HL-60/S4 treated with retinoic acid at 250 ng/mL for 4 days and 3 days (cell line): ENCODE measurements at regions not wholly inside any gene's neighbourhood (a gene's known extent, or its start where the extent isn't known, plus 50 kb on each side); places are given as distances from the start of the nearest gene placed in this dataset.
"Not testable (repeated sequence)": the region's sequence is repeated elsewhere in the genome, so short reads cannot be mapped to it uniquely, and the experiment has no call there.

Experiments used
- in situ Hi-C: fragments of 300-500 bp; cut with MboI; formaldehyde crosslinking; loops from 2 replicates; pipeline ENCODE4 v1.7.0; 2022; ENCODE audit warnings: low sequenced_read_pairs

DNA sequence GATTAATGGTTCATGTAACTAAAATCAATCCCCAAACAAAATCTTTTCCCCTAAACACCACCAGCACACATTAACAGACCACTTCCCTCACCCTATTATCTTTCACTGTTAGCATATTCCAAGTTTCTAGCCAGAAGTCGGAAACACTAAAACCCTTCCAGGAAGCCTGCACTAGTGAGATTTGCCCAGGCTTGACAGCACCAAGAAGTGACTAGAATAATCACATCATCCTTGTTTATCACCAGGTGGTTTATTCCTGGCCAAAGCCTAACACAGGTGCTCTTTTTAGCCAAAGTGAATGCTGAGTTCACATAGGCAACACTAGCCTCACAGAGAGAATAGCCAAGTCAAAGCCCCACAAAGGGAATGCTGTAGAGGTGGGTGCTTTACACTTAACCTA is 221.2 kb upstream of the HNRNPA3 start:
- in situ Hi-C loops, result no loop called here

- in situ Hi-C loops, result no loop called here
Observed at GRCh38 chr2:176997074-176997791, 215.4 kb upstream of the HNRNPA3 start.

- in situ Hi-C loops, result no loop called here
Observed at GRCh38 chr2:176997792-176998169, 214.8 kb upstream of the HNRNPA3 start.

- in situ Hi-C loops, result no loop called here
Observed at GRCh38 chr2:176999301-176999700, 213.3 kb upstream of the HNRNPA3 start.

GRCh38 chr2:177000061-177000714 is 212.4 kb upstream of the HNRNPA3 start:
- in situ Hi-C loops, result no loop called here

DNA sequence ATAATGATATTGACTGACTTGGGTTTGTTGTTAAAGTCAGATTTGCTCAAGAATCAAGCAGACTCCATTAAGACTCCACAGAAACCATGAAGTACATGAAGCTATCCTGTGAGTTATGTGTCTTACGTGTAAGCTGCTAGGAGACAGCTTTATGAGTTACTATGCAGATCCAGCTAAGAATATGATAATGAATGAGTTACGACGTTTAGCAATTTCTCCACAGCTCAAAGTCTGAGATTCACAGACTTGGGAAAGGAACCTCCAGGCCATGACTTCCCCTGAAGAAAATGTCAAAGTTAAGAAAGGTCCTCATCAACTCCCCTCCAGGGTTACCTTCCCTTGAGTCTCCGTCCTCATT is 211.9 kb upstream of the HNRNPA3 start:
- in situ Hi-C loops, result no loop called here

GRCh38 chr2:177001334-177001733 is 211.3 kb upstream of the HNRNPA3 start:
- in situ Hi-C loops, result no loop called here

DNA sequence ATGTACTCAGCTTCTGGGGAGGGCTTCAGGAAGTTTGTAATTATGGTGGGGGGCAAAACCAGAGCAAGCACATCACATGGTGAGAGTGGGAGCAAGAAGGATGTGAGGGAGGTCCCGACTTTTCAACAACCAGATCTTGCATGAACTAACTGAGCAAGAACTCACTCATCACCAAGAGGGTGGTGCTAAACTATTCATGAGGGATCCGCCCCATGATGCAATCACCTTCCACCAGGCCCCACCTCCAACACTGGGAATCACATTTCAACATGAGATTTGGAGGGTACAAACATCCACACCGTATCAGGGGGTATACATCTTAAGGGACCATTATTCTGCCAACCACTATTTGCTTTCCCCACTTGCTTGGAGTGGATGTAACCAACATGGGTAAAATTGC is 209.6 kb upstream of the HNRNPA3 start:
- in situ Hi-C loops, result no loop called here

- in situ Hi-C loops, result not testable (repeated sequence)
Observed at GRCh38 chr2:177007726-177008125, 204.9 kb upstream of the HNRNPA3 start.

DNA sequence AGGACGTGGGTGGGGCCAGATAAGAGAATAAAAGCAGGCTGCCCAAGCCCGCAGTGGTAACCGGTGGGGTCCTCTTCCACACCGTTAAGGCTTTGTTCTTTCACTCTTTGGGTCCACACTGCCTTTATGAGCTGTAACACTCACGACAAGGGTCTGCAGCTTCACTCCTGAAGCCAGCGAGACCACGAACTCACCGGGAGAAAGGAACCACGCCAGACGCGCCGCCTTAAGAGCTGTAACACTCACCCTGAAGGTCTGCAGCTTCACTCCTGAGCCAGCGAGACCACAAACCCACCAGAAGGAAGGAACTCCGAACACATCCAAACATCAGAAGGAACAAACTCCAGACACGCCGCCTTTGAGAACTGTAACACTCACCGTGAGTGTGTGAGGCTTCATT is 203.9 kb upstream of the HNRNPA3 start:
- in situ Hi-C loops, result not testable (repeated sequence)

GRCh38 chr2:177010146-177010545 is 202.4 kb upstream of the HNRNPA3 start:
- in situ Hi-C loops, result no loop called here

DNA sequence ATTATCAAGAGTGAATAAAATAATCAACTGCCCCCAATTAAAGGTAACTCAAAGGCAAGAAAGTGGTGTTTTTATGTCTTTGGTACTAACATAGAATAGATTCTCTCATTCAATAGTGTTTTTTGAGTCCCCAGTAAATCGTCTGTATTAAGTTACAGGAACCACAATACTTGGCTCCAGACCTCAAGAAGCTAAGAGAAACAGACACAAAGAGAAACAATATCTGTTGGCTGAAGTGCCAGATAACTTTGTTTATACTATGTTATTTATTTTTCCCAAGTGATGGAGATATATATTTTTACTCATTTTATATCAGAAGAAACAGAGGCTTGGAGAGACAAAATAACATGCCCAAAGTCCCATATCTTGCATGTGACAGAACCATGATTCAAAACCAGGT is 201.7 kb upstream of the HNRNPA3 start:
- in situ Hi-C loops, result no loop called here

DNA sequence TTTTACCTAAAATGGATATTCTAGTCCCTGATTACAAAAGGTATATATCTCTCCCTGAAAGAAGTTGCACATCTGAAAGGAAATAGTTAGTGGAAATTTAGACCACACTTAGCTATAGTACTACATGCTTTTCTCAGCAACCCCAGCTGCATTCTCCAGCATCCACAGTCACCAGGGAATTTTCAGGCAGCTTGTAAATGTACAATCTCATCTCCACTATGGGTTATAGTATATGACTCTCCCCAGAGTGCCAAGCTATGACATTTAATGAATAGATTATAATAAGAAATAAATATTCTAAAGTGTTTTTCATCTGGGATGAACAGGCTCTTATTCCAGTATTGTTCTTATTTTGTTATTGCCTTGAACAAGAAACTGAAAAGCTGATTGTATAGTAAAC is 197.6 kb upstream of the HNRNPA3 start:
- in situ Hi-C loops, result no loop called here

DNA sequence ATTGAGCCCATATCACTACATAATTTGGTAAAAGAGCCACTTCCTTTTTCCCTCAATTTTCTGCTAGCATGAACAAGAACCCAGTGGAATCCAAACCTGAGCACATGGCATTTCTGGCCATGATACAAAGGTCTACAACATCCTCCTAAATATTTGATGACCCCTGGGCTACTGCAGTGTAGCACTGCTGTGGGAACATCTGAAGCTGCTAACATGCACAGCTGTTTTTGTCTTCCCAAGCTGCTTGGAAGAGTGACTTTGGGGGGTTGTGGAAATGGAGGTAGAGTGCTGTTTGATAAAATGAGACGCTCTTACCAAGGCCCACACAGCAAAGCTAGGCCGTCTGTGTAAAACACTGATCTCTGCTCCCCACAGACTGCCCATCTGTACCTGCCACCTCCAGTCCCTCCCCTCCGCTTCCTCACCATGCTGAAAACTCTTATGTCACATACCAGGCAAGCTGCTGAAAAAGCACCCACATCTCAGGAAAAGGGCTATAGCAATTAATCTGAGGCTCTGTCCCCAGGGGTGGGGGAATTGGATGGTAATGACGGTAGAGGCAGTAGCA is 197.2 kb upstream of the HNRNPA3 start:
- in situ Hi-C loops, result no loop called here

DNA sequence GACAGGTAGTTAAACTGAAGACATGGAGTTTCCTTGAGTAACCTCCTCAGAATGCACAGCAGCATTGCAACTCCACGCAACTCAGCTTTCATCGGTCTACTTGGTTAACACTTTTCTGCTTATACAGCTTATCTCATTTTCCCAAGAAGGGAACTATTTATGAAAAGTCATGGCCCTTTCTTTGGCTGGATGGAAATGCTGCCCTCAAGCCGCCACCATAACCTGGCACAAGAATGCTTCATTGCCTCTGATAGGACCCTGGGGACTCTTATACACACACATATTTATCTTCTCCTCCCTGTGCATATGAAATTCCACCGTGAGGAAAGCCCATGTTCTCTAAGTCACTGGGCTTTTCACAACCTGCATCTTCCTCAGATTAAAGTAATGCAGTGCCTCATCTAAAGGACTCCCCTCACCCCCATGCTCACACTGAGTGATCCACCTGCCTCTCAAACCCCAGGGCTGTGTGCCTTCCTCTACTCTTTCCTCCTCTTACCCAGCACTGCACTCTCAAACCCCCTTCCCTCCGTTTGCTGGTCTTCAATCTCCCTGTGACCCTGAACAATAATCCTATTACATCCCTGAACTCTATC is 192.0 kb upstream of the HNRNPA3 start:
- in situ Hi-C loops, result no loop called here

DNA sequence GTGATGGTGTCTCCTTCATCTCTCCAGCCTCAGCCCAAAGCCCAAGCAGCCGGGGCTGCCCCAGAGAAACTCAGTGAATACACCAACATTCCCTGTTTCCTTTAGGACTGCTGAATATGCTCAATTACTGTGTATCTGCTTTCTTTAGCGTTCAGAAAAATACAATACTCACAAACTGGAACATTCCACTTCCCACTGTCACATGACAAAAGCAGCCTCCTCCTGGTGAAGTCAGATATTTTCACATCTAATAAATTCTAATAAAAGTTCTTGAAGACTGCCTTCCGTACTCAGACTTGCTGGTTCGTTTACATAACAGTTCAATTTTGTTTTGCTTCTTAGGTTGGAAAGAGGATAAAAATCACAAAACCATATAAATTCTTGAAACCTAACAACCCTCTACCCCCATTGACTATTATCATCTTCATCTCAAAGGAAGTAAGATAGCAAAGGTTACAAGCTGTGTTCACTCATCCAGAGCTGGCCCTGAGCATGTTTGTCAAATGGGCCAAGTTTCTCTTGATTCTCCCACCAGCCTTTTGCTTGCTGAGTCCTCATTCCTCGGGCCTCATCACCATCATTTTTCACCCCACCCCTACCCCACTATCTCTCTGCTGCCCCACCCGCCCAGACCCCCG is 190.8 kb upstream of the HNRNPA3 start:
- in situ Hi-C loops, result no loop called here

DNA sequence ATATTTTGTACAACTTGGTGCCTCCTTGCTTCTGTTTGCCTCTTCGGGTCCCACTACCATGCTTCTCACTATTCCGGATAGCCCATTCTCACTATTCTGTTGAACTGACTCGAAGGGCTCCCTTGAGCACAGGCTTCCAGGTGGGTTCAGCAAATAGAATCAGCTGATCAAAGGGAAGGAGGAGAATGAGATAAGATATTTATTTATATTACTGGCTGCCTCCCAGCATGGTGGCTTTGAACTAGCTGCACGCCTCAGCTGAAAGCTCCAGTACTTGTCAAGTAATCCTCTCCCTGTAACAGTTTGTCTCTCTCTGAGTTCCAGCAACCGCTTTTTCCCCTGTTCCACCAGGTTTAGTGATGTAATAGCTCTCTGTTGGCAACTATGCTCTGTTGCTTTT is 187.8 kb upstream of the HNRNPA3 start:
- in situ Hi-C loops, result no loop called here

DNA sequence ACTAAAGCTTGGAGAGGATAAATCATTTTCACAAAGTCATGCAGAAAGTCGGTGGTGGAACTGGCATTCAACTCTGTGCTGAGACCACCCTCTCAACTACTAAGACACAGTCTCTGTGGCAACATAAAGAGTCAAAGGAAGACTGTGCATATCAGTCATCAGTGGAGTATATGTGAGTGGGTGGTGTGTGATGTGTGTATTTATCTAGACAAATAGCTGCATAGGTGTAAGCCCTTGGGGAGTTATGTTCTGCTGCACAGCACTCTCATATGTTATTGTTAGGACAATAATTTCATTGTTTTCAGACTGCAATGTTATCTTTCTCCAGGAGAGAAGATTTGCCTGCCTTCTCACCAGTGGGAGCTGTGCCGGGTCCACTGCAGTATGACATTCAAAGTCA is 186.3 kb upstream of the HNRNPA3 start:
- in situ Hi-C loops, result no loop called here

DNA sequence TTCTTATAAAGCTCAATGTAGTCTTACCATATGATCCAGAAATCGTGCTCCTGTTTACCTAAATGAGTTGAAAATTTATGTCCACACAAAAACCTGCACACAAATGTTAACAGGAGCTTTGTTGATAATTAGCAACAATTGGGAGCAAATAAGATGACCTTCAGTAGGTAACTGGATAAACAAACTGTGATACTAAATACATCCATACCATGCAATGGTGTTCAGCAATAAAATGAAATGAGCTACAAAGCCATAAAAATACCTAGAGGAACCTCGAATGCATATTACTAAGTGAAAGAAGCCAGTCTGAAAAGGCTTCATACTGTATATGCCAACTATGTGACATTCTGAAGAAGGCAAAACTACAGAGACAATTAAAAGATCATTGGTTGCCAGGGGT is 185.6 kb upstream of the HNRNPA3 start:
- in situ Hi-C loops, result no loop called here

DNA sequence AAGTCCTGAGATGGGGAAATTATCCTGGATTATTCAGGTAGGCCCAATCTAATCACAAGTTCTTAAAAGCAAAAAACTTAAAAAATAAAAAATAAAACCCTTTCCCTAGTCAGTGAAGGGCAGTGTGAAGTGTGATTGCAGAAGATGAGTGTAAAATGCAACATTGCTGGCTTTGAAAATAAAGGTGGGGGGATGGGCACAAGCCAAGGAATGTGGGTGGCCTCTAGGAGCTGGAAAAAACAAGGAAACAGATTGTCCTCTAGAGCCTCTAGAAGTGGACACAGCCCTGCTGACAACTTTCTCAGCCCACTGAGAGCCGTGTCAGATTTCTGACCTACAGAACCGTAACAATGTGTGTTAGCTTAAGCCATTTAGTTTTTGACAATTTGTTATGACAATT is 184.3 kb upstream of the HNRNPA3 start:
- in situ Hi-C loops, result no loop called here

DNA sequence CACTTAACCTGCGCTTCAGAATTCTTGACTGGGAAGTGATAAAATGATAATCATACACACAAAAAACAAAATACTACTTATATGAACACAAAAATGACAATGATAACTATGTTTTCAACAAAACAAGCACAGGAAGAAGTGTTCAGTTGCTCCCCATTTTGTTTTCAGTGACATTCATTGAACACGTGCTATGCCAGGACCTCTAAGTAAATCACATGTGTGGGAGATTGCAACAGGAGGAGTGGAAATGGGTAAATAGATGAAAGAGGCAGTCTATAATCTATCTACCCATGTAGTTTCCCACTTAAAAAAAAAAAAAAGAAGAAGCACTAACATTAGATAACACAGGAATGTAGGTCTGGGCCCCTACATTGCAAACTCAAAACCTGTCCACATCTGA is 183.5 kb upstream of the HNRNPA3 start:
- in situ Hi-C loops, result no loop called here

- in situ Hi-C loops, result no loop called here
Observed at GRCh38 chr2:177029501-177029900, 183.1 kb upstream of the HNRNPA3 start.
